GM18867 (cell line): ENCODE measurements at regions not wholly inside any gene's neighbourhood (a gene's known extent, or its start where the extent isn't known, plus 50 kb on each side); places are given as distances from the start of the nearest gene placed in this dataset.
"Not testable (repeated sequence)": the region's sequence is repeated elsewhere in the genome, so short reads cannot be mapped to it uniquely, and the experiment has no call there.

ENCODE experiments used
- ATAC-seq: cut with Tn5 transposase; IDR thresholded peaks from one replicate; pipeline ENCODE4 v1.9.1; 2021; ENCODE audit warnings: mild to moderate bottlenecking, moderate library complexity; ENCODE audit not compliant: unreplicated experiment

GRCh38 chr3:72028726-72029125 lies 243.8 kb upstream of the PROK2 start:
- ATAC-seq: not testable (repeated sequence)

DNA sequence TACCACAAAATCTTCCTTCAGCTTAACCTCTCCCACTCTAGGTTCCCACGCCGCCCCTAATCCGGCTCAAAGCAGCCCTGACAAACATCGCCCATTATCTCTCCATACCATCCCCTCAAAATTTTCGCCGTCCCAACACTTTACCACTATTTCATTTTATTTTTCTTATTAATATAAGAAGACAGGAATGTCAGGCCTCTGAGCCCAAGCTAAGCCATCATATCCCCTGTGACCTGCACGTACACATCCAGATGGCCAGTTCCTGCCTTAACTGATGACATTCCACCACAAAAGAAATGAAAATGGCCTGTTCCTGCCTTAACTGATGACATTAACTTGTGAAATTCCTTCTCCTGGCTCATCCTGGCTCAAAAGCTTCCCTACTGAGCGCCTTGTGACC lies 243.4 kb upstream of the PROK2 start:
- ATAC-seq: not testable (repeated sequence)

DNA sequence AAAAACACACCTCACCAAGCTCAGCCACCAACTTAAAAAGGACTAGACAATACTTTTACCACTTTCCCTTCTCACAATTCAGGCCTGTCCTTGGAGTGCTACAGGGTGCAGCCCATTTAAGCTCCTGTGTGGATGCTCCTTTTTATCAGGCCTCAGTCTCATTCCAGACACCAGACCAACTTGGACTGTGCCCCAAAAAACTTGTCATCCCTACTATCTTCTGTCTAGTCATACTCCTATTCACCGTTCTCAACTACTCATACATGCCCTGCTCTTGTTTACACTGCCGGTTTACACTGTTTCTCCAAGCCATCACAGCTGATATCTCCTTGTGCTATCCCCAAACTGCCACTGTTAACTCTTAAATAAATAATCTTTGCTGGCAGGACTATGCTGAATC lies 242.8 kb upstream of the PROK2 start:
- ATAC-seq: not testable (repeated sequence)

DNA sequence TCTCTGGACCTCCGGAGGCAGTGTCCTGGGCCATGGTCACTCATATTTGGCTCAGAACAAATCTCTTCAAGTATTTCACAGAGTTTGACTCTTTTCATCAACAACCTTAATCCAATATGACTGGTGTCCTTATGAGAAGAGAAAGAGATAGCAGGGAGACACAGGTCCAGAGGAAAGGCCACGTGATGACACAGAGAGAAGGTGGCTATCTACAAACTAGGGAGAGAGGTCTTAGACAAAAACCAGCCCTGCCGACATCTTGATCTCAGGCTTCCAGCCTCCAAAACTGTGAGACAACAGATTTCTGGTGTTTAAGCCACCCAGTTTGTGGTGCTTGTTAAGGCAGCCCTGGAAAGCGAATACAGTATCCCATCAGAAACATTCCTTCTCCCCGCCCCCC lies 237.1 kb upstream of the PROK2 start:
- no peak for ATAC-seq

DNA sequence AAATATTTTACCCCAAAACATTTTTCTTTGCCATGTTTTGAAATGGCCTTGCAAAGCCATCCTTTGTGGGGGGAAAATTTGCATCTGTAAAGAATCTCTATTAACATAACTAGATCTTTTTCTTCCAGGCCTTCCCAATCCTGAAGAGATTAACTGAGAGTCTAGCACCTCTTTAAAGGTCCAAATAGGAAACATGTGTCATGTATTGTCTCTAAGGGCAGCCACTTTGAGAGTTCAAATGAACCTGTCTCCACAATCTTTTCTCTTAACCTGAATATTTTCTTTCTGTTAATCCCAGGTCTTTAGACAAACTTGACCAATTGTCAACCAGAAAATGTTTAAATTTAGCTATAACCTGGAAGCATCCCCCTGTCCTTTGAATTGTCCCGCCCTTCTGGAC lies 236.6 kb upstream of the PROK2 start:
- ATAC-seq: no peak

DNA sequence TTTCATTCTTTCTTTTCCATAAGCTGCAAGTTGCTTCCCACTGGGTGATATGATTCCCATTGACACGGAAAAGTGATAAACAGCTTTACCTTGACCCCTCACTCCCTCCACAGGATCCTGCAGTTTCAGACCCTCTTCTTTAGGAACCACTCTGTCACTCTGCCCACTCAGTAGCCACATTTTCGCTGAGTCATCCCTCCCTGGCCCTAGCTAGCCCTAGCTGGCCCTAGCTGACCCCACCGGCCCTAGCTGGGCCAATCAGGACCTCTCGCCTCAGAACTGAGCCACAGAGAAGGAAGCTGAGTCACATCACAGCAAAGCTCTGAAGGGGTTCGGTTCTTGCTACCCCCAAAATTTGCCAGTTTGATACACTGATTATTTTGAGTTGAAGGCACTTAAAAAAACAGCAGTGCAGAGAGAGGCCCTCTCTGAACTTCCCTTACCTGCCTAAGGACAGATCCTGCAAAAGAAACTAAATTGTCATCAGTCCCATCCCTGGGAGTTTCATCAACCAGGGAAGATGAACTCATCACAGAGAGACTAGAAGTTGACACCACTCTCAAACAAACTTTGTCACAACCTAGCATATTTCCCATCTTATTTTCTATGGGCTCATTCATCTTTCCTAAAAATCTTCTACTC lies 233.5 kb upstream of the PROK2 start:
- ATAC-seq: no peak

- ATAC-seq: no peak
These were observed 233.0 kb upstream of the PROK2 start for GRCh38 chr3:72017935-72018334.

- no peak for ATAC-seq
These were observed 232.4 kb upstream of the PROK2 start for GRCh38 chr3:72017311-72017710.

- ATAC-seq: peak; percentile 55
These were observed 230.5 kb upstream of the PROK2 start for GRCh38 chr3:72015463-72015862.

DNA sequence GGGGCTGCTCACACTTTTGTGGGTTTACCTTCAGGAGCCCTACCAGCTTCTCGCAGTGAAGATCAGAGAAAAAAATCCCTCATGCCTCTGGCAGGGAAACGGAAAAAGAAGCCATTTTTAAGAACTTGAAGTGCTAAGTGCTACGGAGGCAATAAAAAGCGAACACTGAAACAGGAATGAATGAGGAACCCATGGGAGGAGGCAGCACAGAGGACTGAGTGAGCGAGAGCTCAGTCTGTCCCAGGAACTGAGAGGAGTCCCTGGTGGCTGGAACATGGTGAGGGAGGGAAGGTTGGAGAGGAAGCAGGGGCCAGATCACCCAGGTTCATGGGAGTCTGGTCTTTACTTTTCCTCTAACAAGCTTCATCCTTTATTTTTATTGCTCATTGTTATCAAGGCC lies 228.1 kb upstream of the PROK2 start:
- no peak for ATAC-seq

DNA sequence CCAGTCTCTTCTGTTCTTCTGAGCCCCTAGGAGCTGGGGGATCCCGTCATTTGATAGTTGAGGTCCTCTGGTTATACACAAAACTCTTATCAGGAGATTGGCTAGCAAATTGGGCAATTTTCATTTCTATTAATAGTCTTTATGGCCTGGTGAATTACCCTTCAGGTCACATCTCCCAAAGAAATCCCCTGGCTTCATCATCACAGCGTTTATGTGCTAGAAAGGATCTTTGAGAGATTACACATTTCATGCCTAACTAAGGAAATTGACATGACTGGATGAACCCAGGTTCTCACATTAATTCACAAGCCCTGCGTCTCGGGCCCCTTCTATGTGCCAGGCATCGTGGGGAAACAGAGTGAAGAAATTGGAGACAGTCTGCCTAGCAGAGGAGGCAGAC lies 227.4 kb upstream of the PROK2 start:
- ATAC-seq: no peak

GRCh38 chr3:72011485-72011884 lies 226.5 kb upstream of the PROK2 start:
- no peak for ATAC-seq

DNA sequence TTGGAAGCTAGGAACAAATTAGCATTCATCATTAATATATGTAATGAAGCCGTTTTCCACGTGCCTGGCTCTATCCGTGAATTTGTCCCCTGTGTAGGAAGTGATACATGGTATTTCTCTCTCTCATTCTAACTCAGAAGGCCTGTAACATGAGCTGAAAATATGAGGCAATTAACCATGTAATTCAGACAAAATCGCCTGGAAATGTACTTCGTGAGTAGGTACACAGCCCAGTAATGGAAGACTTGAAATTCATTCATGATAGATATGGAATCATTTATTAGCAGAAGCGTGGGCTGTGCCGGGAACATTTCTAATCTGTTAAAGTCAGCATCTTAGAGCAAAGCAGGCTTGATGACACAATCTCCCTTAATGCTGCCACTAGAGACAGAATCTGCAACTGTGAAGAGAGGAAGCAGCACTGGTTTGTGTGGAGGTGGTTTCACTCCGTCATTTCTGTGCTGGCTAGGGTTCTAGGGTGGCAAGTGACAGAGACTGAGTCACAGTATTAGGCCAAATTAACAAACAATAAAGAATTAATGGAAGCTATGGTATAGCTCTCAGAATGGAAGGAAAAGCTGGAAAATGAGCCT lies 225.0 kb upstream of the PROK2 start:
- ATAC-seq: no peak

- no peak for ATAC-seq
These were observed 223.5 kb upstream of the PROK2 start for GRCh38 chr3:72008226-72008996.

- ATAC-seq: no peak
These were observed 221.9 kb upstream of the PROK2 start for GRCh38 chr3:72006631-72007556.

GRCh38 chr3:72004749-72005292 lies 219.9 kb upstream of the PROK2 start:
- ATAC-seq: no peak

GRCh38 chr3:72003936-72004335 lies 219.0 kb upstream of the PROK2 start:
- no peak for ATAC-seq

DNA sequence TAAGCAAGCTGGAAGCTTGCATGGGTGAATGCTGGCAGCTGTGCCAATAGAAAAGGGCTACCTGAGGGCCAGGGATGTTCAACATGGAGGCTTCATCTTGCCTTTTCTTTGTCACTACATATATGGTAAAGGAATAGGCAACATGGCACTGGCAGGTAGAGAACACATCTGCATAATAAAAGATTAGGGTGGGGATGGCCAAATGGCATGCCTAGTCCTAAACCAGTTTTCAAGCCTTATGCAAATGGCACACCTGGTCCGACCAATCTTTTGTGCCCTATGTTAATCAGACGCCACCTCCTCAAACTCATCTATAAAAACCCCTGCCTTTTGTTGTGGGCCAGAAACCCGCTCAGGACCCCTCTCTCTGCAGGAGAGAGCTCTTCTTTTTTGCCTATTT lies 216.8 kb upstream of the PROK2 start:
- ATAC-seq: no peak

GRCh38 chr3:71998995-71999673 lies 214.2 kb upstream of the PROK2 start:
- no peak for ATAC-seq

- ATAC-seq: no peak
These were observed 212.2 kb upstream of the PROK2 start for GRCh38 chr3:71997066-71997653.
